Stimulated activated CD4-positive, alpha-beta T cell treated with anti-CD3 and anti-CD28 coated beads, Interleukin-12 subunit alpha, Interleukin-12 subunit beta, amount 100 ng/mL, for 48 hours (primary cell): ENCODE measurements at regions not wholly inside any gene's neighbourhood (a gene's known extent, or its start where the extent isn't known, plus 50 kb on each side); places are given as distances from the start of the nearest gene placed in this dataset.

Experiments
- DNase-seq, 3 donors: peaks; one replicate each; pipeline ENCODE4 v3.0.0-alpha.2; 2020; ENCODE audit warnings: low read depth in 2 of 3, low spot score in 1 of 3

DNA sequence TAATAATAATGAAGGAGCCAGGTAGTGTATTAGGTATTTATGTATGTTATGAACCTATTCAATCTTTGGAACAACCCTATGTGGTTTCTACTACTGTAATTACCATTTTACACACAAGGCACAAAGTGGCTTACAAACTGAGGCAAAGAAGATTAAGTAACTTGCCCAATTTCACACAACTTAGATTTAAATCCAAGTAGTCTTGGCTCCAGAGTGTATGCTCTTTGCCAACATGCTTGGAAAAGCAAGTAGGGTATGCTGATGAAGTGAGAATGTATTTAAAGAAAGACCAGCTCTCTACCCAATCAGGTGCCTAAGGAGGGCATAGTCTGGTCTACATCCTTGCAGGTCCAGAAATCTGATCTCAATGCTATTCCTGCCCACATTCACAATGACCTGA is 463.2 kb downstream of the METTL15 start:
- DNase-seq: no peak

DNA sequence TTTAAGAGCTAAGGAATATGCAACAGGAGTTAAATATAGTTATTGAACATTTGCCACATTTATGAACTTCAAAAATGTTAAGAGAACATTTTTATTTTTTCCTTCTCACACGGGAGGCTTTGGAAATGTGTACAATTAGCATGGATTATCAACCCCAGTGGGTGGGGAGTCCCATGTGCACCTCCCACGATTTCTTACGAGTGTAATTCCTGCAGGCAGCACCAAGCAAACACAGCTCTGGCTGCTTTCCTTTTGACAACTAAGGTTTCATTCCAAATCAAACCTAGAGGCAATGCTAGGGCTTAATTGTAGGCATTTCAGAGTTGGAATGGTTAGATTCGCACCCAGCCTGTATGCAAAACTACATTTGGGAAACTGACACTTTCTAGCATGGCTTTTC is 460.9 kb downstream of the METTL15 start:
- DNase-seq: no peak

DNA sequence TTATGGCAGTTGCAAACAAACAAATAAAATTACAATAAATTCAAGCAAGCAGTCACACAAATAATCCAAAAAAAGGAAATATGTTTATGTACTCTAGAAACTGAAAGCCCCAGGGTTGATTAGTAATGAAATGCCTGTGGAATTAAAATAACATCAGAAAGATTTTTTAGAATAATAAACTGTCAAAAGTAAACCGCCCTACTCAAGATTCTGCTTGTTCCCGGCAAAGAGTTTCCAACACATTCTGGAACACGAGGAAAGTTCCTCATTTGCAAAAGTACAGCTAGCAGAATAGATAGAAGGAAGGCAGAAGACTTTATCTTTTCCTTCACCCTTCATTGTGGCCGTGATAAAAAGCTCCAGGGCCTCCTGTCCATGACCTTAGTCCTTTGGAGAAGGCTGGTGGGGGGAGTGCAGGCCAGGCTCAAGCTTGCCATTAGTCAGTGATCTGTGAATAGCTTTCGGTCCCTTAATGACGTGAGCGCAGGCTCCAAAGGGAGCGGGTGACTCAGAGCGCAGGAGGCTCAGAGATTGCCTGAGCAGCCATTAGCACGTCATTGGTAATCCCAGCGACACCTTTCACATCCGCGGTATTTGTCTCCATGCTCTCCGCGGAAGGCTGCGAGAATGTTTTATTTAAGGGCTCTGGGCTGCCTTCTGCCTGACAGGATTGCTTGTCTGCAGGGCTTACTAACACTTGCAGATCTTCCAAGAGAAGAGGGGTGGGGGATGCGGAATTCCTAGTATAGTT is 458.3 kb downstream of the METTL15 start:
- no peak for DNase-seq

DNA sequence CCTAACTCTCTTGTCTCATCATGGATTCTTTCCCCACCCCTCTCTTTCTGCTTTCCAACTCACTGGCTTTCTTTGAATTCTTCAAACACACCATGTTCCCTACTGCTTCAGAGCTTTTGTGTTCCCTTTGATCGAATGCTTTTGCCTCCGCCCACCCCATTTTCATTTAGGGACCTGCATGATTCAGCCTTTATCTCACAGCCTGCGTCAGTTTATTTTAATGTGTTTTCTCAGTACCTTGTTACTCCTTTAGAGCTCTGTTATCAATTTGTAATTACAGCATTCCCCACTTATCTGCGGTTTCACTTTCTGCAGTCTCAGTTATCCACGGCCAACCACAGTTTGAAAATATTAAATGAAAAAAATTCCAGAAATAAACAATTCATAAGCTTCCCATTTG is 451.3 kb downstream of the METTL15 start:
- DNase-seq: no peak

DNA sequence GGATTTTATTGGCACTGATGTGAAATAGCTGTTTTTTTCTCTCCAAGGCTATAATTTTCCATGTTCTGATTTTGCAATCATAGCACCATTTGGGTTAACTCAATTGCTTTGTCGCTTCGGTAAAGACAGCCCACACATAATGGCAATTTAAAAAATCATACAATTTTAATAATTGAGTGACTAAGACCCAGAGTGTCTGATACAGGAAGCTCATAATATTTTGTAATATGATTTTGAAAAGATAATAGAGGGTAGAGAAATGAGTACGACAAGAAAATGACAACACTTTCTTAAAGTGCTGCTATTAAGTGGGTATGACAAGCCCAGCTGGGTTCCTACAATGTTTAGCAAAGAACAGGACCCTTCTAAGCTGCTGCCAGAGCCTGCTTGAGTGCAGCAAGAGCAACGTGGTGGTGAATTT is 439.1 kb downstream of the METTL15 start:
- no peak for DNase-seq

DNA sequence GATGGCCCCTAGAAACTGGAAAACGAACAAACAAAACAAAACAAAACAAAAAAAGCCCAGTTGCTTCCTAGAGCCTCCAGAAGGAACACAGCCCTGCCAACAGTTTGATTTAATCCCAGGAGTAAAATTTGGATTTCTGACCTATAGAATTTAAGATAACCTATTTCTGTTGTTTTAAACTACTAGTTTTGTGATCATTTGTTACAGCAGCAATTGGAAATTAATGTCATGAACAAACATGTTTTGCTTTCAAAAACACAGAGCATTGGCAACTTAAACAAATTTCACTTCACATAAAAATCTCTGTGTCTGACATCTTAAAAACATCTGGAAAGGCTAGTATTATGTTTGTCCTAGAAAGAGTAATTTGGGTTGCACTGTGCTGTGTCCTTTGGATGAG is 437.3 kb downstream of the METTL15 start:
- no peak for DNase-seq

DNA sequence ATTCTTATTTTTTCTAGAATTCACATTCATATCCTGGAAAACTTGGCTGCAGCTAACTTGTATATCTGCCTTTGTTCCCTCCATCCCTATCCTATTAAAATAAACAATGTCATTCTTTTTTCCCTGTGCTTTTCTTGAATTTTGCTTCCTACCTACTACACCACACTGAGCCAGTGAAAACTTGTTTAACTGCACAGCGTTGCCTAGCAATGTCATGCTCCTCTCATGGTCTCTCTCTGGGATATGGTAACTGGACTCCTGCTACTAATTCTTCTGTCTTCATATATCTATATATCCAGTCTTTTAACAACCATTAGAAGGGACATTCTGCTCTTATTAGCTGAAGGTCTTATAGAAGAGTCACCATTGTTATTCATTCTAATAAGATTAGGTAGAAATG is 434.4 kb downstream of the METTL15 start:
- DNase-seq: no peak

DNA sequence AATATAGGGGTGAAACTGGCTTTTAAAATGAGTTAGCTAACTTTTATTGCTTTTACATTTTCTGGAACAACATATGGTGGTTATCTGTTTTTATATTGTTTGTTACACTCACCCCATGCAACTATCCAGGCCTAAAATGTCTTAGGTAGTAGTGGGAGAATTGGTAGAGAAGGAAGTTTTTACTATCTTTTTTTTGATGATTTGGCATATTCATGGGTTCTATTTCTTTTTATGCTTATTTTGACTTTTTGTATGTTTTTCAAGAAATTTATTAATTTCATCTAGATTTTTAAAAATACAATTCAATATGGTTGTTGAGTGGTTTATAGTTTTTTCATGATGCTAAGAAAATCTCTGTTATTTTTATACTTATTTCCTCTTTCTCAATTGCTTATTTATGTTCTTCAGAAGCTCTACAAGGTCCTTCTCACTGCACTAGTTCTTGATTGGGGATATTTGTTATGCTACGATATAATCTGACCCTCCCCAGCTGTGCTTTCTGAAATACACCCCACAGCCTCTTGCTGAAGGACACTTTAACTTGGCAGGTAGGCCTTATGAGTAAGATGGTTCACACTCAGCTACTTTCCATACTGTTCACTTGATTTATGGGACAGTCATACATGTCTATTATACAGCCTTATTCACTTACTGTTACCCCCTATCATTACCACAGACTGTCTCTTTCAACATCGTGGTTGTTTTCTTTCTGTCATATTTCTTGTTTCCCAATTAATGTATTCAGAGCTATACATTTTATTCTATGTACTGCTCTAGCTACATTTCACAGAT is 431.2 kb downstream of the METTL15 start:
- no peak for DNase-seq

DNA sequence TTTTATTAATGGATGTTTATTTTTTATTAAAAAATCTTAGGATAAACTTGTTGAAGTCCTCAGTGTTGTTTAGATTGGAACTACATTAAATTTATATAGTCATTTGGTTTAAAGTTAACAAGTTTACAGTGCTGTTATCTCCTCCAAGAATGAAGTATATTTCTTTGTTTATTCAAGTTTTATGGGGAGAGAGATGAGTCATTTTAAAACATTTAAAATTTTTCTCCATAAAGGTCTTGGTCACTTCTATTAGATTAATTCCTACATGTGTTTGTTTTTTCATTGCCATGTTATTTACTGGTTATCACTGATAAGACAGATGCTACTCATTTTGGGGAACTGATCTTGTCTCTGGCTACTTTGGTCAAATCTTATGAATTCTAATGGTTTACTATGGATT is 429.6 kb downstream of the METTL15 start:
- no peak for DNase-seq

DNA sequence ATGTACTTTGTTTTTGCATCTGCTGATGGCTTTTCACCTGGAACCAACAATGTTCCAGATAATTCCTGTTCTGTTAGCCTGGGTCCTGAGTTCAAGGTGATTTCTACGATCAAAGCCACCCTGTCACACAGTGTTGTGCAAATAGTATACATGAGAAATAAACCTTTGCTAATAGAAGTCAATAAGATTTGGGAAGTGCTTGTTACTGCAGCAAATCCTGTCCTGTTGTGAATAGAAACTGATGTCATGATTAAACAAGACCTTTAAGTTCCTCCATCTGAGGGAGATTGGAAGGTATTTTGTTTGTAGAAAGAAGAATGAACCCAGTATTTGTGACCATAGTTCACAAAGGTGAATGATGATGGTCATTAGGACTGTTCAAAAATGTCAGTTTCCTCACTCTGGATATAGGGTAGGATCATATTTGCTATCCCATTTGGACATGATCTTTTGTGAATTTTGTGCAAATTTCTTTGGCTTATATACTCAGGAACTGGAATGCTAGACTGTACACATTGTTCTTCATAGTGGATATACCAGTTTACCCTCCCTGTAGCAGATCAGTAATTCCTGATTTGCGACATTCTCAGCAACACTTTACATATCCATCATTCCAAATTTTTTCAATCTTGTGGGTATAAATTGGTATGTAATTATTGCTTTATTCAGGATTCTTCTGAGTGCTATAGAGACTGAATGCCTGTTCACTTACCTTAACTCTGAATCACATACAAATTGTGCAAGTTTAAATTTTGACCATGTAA is 428.5 kb downstream of the METTL15 start:
- DNase-seq: no peak

DNA sequence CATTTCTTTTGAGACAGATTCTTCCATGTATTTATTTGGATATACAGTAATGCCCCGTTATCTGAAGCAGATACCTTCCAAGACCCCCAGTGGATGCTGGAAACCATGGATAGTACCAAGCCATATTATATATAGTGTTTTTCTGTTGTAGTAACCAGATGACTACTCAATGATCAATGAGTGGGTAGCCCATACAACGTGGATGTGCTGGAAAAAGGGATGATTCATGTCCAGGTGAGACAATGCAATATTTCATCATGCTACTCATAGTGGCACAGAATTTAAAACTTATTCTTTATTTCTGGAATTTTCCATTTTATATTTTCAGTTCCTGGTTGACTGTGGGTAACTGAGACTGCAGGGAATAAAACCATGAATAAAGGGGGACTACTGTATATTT is 427.5 kb downstream of the METTL15 start:
- DNase-seq: no peak

DNA sequence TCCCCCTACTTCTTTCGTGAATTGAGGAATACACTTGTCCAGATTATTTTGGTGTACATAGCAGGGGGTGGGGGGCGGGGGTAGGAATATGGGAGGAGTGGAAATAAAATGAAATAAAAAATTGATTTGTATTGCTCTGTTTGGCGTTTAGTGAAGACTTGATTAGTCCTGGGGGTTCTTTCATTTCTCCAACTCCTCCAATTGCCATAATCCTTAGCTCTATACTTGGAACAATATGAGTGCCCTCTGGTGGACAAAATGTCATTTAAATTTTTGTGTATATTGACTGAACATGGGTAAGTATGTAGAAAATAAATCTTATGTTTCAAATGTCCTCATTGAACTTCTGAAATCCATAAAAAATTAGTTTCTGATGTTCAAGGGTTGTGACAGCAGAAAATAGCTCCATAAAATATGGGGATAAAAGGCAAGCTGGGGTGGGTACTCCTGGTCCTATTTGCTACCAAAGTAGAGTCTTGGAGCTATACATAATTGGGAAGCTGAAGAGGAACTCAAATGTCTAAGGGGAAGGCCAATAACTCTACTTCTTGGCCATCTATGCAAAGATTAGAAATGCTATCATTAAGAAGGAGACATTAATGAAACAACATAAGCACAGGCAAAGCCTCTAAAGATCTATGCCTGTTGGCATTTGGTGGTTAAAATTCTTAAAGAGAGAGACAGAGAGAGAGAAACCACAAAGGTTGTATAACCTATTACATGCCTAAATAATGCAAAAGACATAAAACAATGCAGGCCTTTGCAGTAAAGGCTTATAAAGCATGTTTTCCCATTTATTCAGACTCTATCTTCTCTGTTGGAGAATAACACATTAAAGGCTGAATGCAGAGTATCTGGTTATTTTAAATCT is 421.6 kb downstream of the METTL15 start:
- peak in 1 of 3 donors; percentile 8 for DNase-seq

DNA sequence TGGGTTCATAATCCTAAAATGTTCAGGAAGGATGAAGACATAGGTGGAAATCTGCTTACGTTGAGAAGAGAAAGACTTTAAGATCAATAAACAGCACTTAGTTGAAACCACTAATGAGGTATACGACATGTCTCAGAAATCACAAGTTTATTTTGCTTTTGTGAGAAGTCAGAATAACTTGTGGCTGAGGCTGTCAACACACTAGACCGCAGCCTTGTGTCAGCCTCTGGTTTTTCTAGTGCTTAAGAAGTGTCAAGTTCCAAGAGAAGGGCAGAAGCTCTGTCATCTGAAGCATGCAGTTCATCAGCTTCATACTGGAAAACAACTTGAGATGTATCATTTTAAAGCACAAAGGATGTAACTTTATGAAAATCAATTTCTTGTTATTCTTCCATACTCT is 420.9 kb downstream of the METTL15 start:
- no peak for DNase-seq

DNA sequence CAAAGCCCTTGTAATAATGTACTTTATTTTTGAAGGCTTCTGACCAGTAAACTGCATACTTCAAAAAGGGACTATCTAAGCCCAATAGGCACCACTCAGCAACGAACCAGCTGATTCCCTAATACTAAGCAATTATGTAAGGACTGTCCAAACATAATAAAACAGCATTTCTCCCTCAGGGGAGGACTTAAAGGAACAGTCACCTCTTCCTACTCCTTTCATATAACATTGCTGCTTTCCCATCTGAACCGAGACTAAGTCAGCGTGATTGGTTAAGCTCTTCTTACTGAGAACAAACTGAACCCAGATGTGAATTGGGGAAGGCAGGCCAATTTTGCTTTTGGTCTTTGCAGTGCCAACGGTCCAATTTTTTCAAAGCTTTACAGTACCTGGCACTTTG is 420.0 kb downstream of the METTL15 start:
- DNase-seq: no peak

DNA sequence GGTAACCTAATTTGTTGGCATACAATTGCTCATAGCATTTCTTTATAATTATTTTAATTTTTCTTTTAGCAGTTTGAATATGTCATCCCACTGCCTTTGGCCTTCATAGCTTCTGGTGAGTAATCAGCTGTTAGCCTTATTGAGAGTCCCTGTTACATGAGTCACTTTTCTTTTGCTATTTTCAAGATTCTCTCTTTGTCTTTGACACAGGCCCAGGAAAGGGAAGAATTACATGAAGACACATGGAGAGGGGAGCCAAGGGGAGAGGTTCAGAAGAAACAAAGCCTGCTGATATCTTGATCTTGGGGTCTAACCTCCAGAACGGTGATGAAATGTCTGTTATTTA is 418.2 kb downstream of the METTL15 start:
- no peak for DNase-seq

DNA sequence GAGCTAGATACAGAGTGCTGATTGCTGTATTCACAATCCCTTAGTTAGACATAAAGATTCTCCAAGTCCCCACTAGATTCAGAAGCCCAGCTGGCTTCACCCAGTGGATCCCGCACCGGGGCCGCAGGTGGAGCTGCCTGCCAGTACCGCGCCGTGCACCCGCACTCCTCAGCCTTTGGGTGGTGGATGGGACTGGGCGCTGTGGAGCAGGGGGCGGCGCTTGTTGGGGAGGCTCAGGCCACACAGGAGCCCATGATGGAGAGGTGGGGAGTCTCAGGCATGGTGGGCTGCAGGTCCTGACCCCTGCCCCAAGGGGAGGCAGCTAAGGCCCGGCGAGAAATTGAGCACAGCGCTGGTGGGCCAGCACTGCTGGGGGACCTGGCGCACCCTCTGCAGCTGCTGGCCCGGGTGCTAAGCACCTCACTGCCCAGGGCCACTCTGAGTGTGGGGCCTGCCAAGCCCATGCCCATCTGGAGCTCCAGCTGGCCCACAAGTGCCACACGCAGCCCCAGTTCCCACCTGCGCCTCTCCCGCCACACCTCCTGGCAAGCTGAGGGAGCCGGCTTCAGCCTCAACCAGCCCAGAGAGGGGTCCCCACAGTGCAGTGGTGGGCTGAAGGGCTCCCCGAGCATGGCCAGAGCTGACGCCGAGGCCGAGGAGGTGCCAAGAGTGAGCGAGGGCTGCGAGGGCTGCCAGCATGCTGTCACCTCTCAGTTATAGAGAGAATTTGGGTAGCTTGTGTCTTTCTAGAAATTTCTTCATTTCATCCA is 417.6 kb downstream of the METTL15 start:
- DNase-seq: no peak

DNA sequence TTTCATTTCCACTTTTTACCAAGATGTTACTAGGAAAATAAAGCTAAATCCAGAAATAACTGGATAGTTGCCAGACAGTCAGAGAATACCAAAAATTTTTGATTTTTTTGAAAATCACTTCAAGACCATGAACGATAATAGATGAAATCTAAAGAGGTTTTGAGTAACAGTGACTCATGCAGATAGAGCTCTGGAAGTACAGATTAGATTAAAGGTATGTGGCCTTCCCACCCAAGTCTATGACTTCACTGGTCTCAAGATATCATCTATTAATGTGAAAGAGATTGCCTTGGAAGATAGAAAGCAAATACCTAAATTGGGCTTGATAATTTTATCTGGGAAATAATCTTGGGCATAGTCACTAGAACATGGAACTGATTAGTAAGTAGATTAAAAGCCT is 415.9 kb downstream of the METTL15 start:
- DNase-seq: no peak

DNA sequence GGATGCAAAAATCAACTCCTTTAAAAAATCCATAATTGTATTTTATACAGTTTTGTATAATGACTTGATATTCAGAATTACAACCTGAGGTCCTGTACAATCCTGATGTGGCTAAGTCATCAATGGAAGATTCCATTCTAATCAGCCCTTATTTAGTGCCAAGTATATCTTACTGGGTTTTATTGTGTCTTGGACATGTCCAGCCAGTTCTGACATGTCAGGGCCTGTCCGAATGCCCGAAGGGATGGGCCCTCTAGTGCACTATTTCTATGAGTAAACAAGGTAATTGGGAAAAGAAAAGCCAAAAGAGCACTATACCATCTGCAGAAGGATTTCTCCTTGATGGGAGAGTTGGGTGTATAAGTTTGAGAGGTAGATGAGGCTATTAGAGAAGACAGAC is 412.9 kb downstream of the METTL15 start:
- DNase-seq: no peak

DNA sequence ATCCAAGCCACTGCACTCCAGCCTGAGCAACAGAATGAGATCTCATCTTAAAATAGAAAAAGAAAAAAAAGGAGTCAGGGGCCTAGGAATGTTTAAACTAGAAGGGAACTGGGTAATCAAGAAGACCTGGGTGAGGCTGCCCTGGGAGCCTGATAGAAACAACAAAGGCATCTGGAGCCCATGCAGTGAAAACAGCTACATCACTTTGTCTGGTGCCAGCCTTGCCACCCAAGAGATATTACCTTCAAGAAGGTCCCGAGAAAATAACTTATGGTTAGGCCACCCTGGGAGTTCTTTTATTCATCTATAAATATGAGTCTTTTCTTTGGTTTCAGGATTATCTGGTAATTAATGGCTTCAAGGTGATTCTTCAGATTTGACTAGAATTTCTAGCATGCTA is 412.1 kb downstream of the METTL15 start:
- DNase-seq: no peak

DNA sequence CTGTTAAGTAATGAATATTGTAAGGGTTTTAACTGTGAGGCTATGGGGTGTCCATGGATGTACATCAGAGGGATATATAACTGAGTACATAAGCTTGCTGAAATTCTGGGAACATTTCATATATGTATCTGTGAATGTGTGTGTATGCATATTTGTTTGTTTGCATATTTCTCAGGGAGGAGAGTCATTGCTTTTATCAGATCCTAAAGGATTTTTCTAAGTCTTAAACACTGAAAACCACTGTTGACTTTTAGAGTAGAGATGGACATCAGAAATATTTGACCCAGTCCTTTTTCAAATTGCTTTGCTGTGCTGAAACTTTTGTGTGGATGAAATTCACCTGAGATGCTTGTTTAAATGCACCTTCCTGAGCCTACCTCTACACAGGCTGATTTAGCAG is 410.6 kb downstream of the METTL15 start:
- no peak for DNase-seq
